ENCODE measurements at regions not wholly inside any gene's neighbourhood (a gene's known extent, or its start where the extent isn't known, plus 50 kb on each side); places are given as distances from the start of the nearest gene placed in this dataset.

- Histone ChIP-seq H3K36me3 (no peaks in the 10 kb centered on the region), H3K4me1 (no peaks in the 10 kb centered on the region), H3K27me3 (peaks cover 0 to 22% of the 10 kb centered on the region in 2 donors), H3K4me3 (no peak overlapping the region), H3K9me3 (no peaks in the 10 kb centered on the region), H3K27ac (no peak overlapping the region)
- intact Hi-C loops (cut with DNase I), result no loop called here
- TF ChIP-seq CTCF (IDR thresholded peaks at IDR 0.05), result no peak
- no peak for ATAC-seq
- DNase-seq, result peak in 1 of 4 donors; percentile 10
Measured at GRCh38 chr2:10981451-10981850, 69.7 kb downstream of the KCNF1 start.

GRCh38 chr2:10981941-10982431 lies 70.3 kb downstream of the KCNF1 start:
- ATAC-seq (no peak), DNase-seq (peak in 1 of 4 donors; percentile 47)
- H3K27me3 ChIP-seq, result peaks cover 0 to 18% of the 10 kb centered on the region in 2 donors
- no peaks in the 10 kb centered on the region for H3K9me3 ChIP-seq
- intact Hi-C loops (cut with DNase I), result no loop called here
- H3K27ac ChIP-seq, result no peak overlapping the region
- H3K4me3 ChIP-seq, result no peak overlapping the region
- no peaks in the 10 kb centered on the region for H3K4me1 ChIP-seq
- no peak for TF ChIP-seq CTCF (IDR thresholded peaks at IDR 0.05)
- no peaks in the 10 kb centered on the region for H3K36me3 ChIP-seq

- Histone ChIP-seq H3K36me3 (no peaks in the 10 kb centered on the region), H3K27ac (no peak overlapping the region), H3K9me3 (no peaks in the 10 kb centered on the region), H3K4me1 (no peaks in the 10 kb centered on the region), H3K4me3 (no peak overlapping the region), H3K27me3 (peaks cover 0 to 9% of the 10 kb centered on the region in 2 donors)
- intact Hi-C loops (cut with DNase I), result no loop called here
- TF ChIP-seq CTCF (IDR thresholded peaks at IDR 0.05), result no peak
- DNase-seq (peak in 2 of 4 donors; percentile 98), ATAC-seq (peak; percentile 45)
Measured at GRCh38 chr2:10982931-10983701, 71.4 kb downstream of the KCNF1 start.

GRCh38 chr2:10983711-10984110 lies 72.0 kb downstream of the KCNF1 start:
- Histone ChIP-seq H3K27me3 (peaks cover 0 to 5% of the 10 kb centered on the region in 2 donors), H3K36me3 (no peaks in the 10 kb centered on the region), H3K9me3 (no peaks in the 10 kb centered on the region), H3K4me1 (no peaks in the 10 kb centered on the region), H3K27ac (no peak overlapping the region), H3K4me3 (no peak overlapping the region)
- no peak for TF ChIP-seq CTCF (IDR thresholded peaks at IDR 0.05)
- DNase-seq (no peak), ATAC-seq (no peak)
- intact Hi-C loops (cut with DNase I), result no loop called here

GRCh38 chr2:10984418-10985135 lies 72.8 kb downstream of the KCNF1 start:
- Histone ChIP-seq H3K4me3 (no peak overlapping the region), H3K4me1 (no peaks in the 10 kb centered on the region), H3K9me3 (no peaks in the 10 kb centered on the region), H3K27me3 (peaks cover 0 to 5% of the 10 kb centered on the region in 2 donors), H3K36me3 (no peaks in the 10 kb centered on the region), H3K27ac (no peak overlapping the region)
- DNase-seq, result peak in 2 of 4 donors; percentile 28 to 71
- no peak for TF ChIP-seq CTCF (IDR thresholded peaks at IDR 0.05)
- peak; percentile 45 for ATAC-seq
- intact Hi-C loops (cut with DNase I), result no loop called here
